NCI-H82 treated with DMSO at 0.1 percent for 48 hours (cell line): ENCODE measurements at regions not wholly inside any gene's neighbourhood (a gene's known extent, or its start where the extent isn't known, plus 50 kb on each side); places are given as distances from the start of the nearest gene placed in this dataset.
"Not testable (repeated sequence)": the region's sequence is repeated elsewhere in the genome, so short reads cannot be mapped to it uniquely, and the experiment has no call there.

ENCODE experiments used
- DNase-seq: peaks from one replicate; lab custom pipeline; 2025; ENCODE audit not compliant: unreplicated experiment; lab: John Stamatoyannopoulos, UW

- DNase-seq, result no peak
Observed at GRCh38 chr4:38413524-38414341, 250.3 kb upstream of the KLF3 start.

GRCh38 chr4:38414410-38414809, 249.6 kb upstream of the KLF3 start:
- no peak for DNase-seq

- no peak for DNase-seq
Observed at GRCh38 chr4:38415682-38416081, 248.3 kb upstream of the KLF3 start.

- no peak for DNase-seq
Observed at GRCh38 chr4:38416450-38417014, 247.5 kb upstream of the KLF3 start.

GRCh38 chr4:38420254-38420653, 243.7 kb upstream of the KLF3 start:
- not testable (repeated sequence) for DNase-seq

GRCh38 chr4:38422850-38423249, 241.1 kb upstream of the KLF3 start:
- no peak for DNase-seq

- DNase-seq, result no peak
Observed at GRCh38 chr4:38424151-38424871, 239.7 kb upstream of the KLF3 start.

- DNase-seq, result no peak
Observed at GRCh38 chr4:38426532-38426931, 237.5 kb upstream of the KLF3 start.

- DNase-seq, result no peak
Observed at GRCh38 chr4:38430841-38431240, 233.2 kb upstream of the KLF3 start.

GRCh38 chr4:38442073-38442788, 221.8 kb upstream of the KLF3 start:
- no peak for DNase-seq

- no peak for DNase-seq
Observed at GRCh38 chr4:38449506-38450174, 214.4 kb upstream of the KLF3 start.

GRCh38 chr4:38452009-38452408, 212.0 kb upstream of the KLF3 start:
- no peak for DNase-seq

- DNase-seq, result no peak
Observed at GRCh38 chr4:38452542-38452941, 211.5 kb upstream of the KLF3 start.

- DNase-seq, result no peak
Observed at GRCh38 chr4:38453253-38453881, 210.6 kb upstream of the KLF3 start.

GRCh38 chr4:38454284-38454683, 209.7 kb upstream of the KLF3 start:
- DNase-seq, result no peak

GRCh38 chr4:38455092-38455862, 208.7 kb upstream of the KLF3 start:
- DNase-seq, result no peak

- DNase-seq, result no peak
Observed at GRCh38 chr4:38456096-38456495, 207.9 kb upstream of the KLF3 start.

- DNase-seq, result no peak
Observed at GRCh38 chr4:38461342-38461741, 202.7 kb upstream of the KLF3 start.

GRCh38 chr4:38462367-38463055, 201.5 kb upstream of the KLF3 start:
- DNase-seq, result no peak
